ENCODE measurements at regions not wholly inside any gene's neighbourhood (a gene's known extent, or its start where the extent isn't known, plus 50 kb on each side); places are given as distances from the start of the nearest gene placed in this dataset.

- no peak for TF ChIP-seq POLR2AphosphoS5 (IDR thresholded peaks at IDR 0.05; ENCODE audit: borderline replicate concordance, low read depth, low read length)
- no peak for TF ChIP-seq EZH2 (IDR thresholded peaks at IDR 0.05)
- TF ChIP-seq FOXP2 (optimal IDR thresholded peaks at IDR 0.05; ENCODE audit: control extremely low read depth, extremely low read length, insufficient read depth): no peak
Measured at GRCh38 chr3:175890066-175890465, 1030.9 kb downstream of the NAALADL2 start.
